Gastrocnemius medialis (tissue), 4 donors: ENCODE measurements at regions not wholly inside any gene's neighbourhood (a gene's known extent, or its start where the extent isn't known, plus 50 kb on each side); places are given as distances from the start of the nearest gene placed in this dataset.
A peak's percentile ranks its signal among the peaks of the same experiment; 100 is the strongest.

Source experiments
- ATAC-seq, 2 donors: fragments of 150-250 bp; one replicate each; pipeline ENCODE4 v1.9.1; 2016
- DNase-seq, 2 donors: peaks; one replicate each; pipeline ENCODE4 v3.0.0-alpha.2; 2019
- H3K27ac ChIP-seq, 4 donors: fragments of 200-600 bp; sonication (generic); 1 replicate in 1 of 4; 2 replicates in 3 of 4; pipeline ENCODE4 v1.5.1; 2016 to 2018; ENCODE audit warnings: mild to moderate bottlenecking in 2 of 4, moderate library complexity in 1 of 4
- H3K27me3 ChIP-seq, 3 donors: fragments of 200-600 bp; sonication (generic) in 2 of 3; 1 replicate in 1 of 3; 2 replicates in 2 of 3; pipeline versions ENCODE4 v1.5.1 to v1.6.0; 2016 to 2019; ENCODE audit warnings: mild to moderate bottlenecking in 1 of 3, moderate library complexity in 1 of 3
- H3K36me3 ChIP-seq, 2 donors: fragments of 200-600 bp; sonication (generic) in 1 of 2; one replicate each; pipeline ENCODE4 v1.5.1; 2017 to 2018
- H3K4me1 ChIP-seq, 2 donors: fragments of 200-600 bp; sonication (generic) in 1 of 2; one replicate each; pipeline ENCODE4 v1.5.1; 2016 to 2017; ENCODE audit warnings: mild to moderate bottlenecking in 2 of 2
- H3K4me3 ChIP-seq, 4 donors: fragments of 200-600 bp; sonication (generic) in 3 of 4; 1 replicate in 1 of 4; 2 replicates in 3 of 4; pipeline ENCODE4 v1.5.1; 2016 to 2019; ENCODE audit warnings: mild to moderate bottlenecking in 2 of 4
- H3K9me3 ChIP-seq, 3 donors: fragments of 200-600 bp; sonication (generic) in 2 of 3; 1 replicate in 1 of 3; 2 replicates in 2 of 3; pipeline ENCODE4 v1.5.1; 2016 to 2019
- CTCF ChIP-seq, 5 experiments: fragments of 450-650 bp in 3 of 5; fragments of 200-600 bp in 2 of 5; sonication (generic) in 2 of 5; IDR thresholded peaks in 4 of 5; conservative IDR thresholded peaks in 1 of 5; 1 replicate in 4 of 5; 2 replicates in 1 of 5; pipeline ENCODE4 v1.5.1; 2016 to 2019; ENCODE audit warnings: antibody characterized with exemption in 5 of 5, mild to moderate bottlenecking in 3 of 5, moderate library complexity in 3 of 5
- POLR2A ChIP-seq, 2 donors: fragments of 450-650 bp; IDR thresholded peaks; one replicate each; pipeline ENCODE4 v1.6.1; 2017; ENCODE audit warnings: antibody characterized with exemption in 2 of 2, mild to moderate bottlenecking in 2 of 2, moderate library complexity in 2 of 2
- in situ Hi-C, 4 donors: fragments of 200-750 bp; cut with MboI; loops; one replicate each; pipeline versions ENCODE4 v1.15.0 to v1.8.0; 2017; ENCODE audit warnings: low sequenced_read_pairs in 4 of 4
- intact Hi-C: fragments of 100-400 bp; cut with DNase I; formaldehyde crosslinking; loops from one replicate; pipeline ENCODE4 v1.15.1; 2023; ENCODE audit warnings: low total_unique reads

- Histone ChIP-seq H3K4me3 (no peak overlapping the region), H3K9me3 (no peaks in the 10 kb centered on the region), H3K4me1 (peaks cover 34 to 35% of the 10 kb centered on the region in 2 donors), H3K36me3 (peaks cover 0 to 3% of the 10 kb centered on the region in 2 donors), H3K27ac (peak overlapping the region in 1 of 4 donors; percentile 6), H3K27me3 (no peaks in the 10 kb centered on the region)
- in situ Hi-C loops (loop anchor here in 1 of 4 donors (25.0 kb wide), 1 partner anchor 443 kb away; no protein-coding TSS in a partner anchor), intact Hi-C loops (no loop called here)
- DNase-seq: no peak
- TF ChIP-seq POLR2A (IDR thresholded peaks at IDR 0.05) (no peak), CTCF (IDR thresholded peaks at IDR 0.05 in 4 of 5, conservative IDR thresholded peaks at IDR 0.05 in 1 of 5) (no peak)
- no peak for ATAC-seq
Observed at GRCh38 chr13:50094615-50095293, 79.5 kb downstream of the KCNRG start.

GRCh38 chr13:50098693-50099092, 83.4 kb downstream of the KCNRG start:
- TF ChIP-seq CTCF (IDR thresholded peaks at IDR 0.05 in 4 of 5, conservative IDR thresholded peaks at IDR 0.05 in 1 of 5): no peak
- TF ChIP-seq POLR2A (IDR thresholded peaks at IDR 0.05): no peak
- H3K4me3 ChIP-seq: no peak overlapping the region
- H3K36me3 ChIP-seq: peaks cover 0 to 3% of the 10 kb centered on the region in 2 donors
- H3K4me1 ChIP-seq: peaks cover 22 to 24% of the 10 kb centered on the region in 2 donors
- H3K9me3 ChIP-seq: no peaks in the 10 kb centered on the region
- ATAC-seq: no peak
- no peaks in the 10 kb centered on the region for H3K27me3 ChIP-seq
- in situ Hi-C loops: loop anchor here in 1 of 4 donors (25.0 kb wide), 1 partner anchor 439 kb away; no protein-coding TSS in a partner anchor
- H3K27ac ChIP-seq: no peak overlapping the region
- no peak for DNase-seq
- intact Hi-C loops: no loop called here

GRCh38 chr13:50099473-50099872, 84.2 kb downstream of the KCNRG start:
- in situ Hi-C loops (loop anchor here in 1 of 4 donors (25.0 kb wide), 1 partner anchor 438 kb away; no protein-coding TSS in a partner anchor), intact Hi-C loops (no loop called here)
- no peak for ATAC-seq

GRCh38 chr13:50101590-50101989, 86.3 kb downstream of the KCNRG start:
- in situ Hi-C loops (no loop called here), intact Hi-C loops (no loop called here)
- Histone ChIP-seq H3K36me3 (peaks cover 0 to 3% of the 10 kb centered on the region in 2 donors), H3K9me3 (no peaks in the 10 kb centered on the region), H3K27ac (no peak overlapping the region), H3K4me1 (peaks cover 18 to 32% of the 10 kb centered on the region in 2 donors), H3K4me3 (no peak overlapping the region), H3K27me3 (no peaks in the 10 kb centered on the region)
- DNase-seq (no peak), ATAC-seq (no peak)
- TF ChIP-seq POLR2A (IDR thresholded peaks at IDR 0.05): no peak
- no peak for TF ChIP-seq CTCF (IDR thresholded peaks at IDR 0.05 in 4 of 5, conservative IDR thresholded peaks at IDR 0.05 in 1 of 5)

More at GRCh38 chr13:50099473-50099872, 84.2 kb downstream of the KCNRG start:
- DNase-seq: no peak
- Histone ChIP-seq H3K27me3 (no peaks in the 10 kb centered on the region), H3K9me3 (no peaks in the 10 kb centered on the region), H3K4me3 (no peak overlapping the region), H3K27ac (no peak overlapping the region), H3K4me1 (peaks cover 22 to 24% of the 10 kb centered on the region in 2 donors), H3K36me3 (peaks cover 0 to 3% of the 10 kb centered on the region in 2 donors)
- TF ChIP-seq CTCF (IDR thresholded peaks at IDR 0.05 in 4 of 5, conservative IDR thresholded peaks at IDR 0.05 in 1 of 5) (no peak), POLR2A (IDR thresholded peaks at IDR 0.05) (no peak)
